Panc1 (cell line): ENCODE measurements at regions not wholly inside any gene's neighbourhood (a gene's known extent, or its start where the extent isn't known, plus 50 kb on each side); places are given as distances from the start of the nearest gene placed in this dataset.

Experiments
- ATAC-seq: fragments of 200-7000 bp; cut with Tn5 transposase; 2 replicates; pipeline ENCODE4 v1.9.1; 2020; ENCODE audit warnings: mild to moderate bottlenecking, moderate library complexity
- BruUV-seq: library from RNA; stranded (reverse); fragments of 400-500 nt; replicated peaks from 2 replicates; lab custom pipeline; 2021; lab: Mats Ljungman, UMichigan
- CTCF ChIA-PET: fragments of 300-600 bp; sonication (Branson Sonifier 250); formaldehyde crosslinking; loops from one replicate; lab custom pipeline; 2022; ENCODE audit warnings: antibody characterized with exemption; lab: Charles Lee
- POLR2A ChIA-PET: fragments of 300-600 bp; sonication (Branson Sonifier 250); formaldehyde crosslinking; loops from one replicate; lab custom pipeline; 2022; ENCODE audit warnings: antibody characterized with exemption; lab: Charles Lee
- DNase-seq: peaks from one replicate; pipeline ENCODE4 v3.0.0-alpha.2; 2010; ENCODE audit warnings: low read depth, low spot score
- H3K27ac ChIP-seq: 2 replicates; pipeline ENCODE4 v1.5.1; 2011; ENCODE audit warnings: mild to moderate bottlenecking, low read length, inconsistent platforms
- H3K27me3 ChIP-seq: fragments of 200-500 bp; sonication (Bioruptor generic); 2 replicates; pipeline ENCODE4 v1.6.0; 2014; ENCODE audit warnings: low read length, inconsistent platforms; ENCODE audit not compliant: control insufficient read depth, insufficient read depth
- H3K36me3 ChIP-seq: fragments of 200-500 bp; sonication (Bioruptor generic); 2 replicates; pipeline ENCODE4 v1.5.1; 2014; ENCODE audit warnings: inconsistent platforms, mild to moderate bottlenecking, low read length, moderate library complexity; ENCODE audit not compliant: control insufficient read depth, insufficient read depth
- H3K4me1 ChIP-seq: 2 replicates; pipeline ENCODE4 v1.5.1; 2011; ENCODE audit warnings: inconsistent platforms, mild to moderate bottlenecking, low read length, moderate library complexity; ENCODE audit not compliant: control insufficient read depth, insufficient read depth
- H3K4me3 ChIP-seq, 2 experiments: 2 replicates each; pipeline ENCODE4 v1.5.1; 2011 to 2012; ENCODE audit warnings: low read depth in 2 of 2, low read length in 2 of 2, mild to moderate bottlenecking in 2 of 2, inconsistent platforms in 1 of 2, moderate library complexity in 1 of 2
- H3K9me3 ChIP-seq: fragments of 200-500 bp; sonication (Bioruptor generic); 2 replicates; pipeline ENCODE4 v1.5.1; 2014; ENCODE audit warnings: low read depth, mild to moderate bottlenecking, inconsistent platforms, low read length, moderate library complexity; ENCODE audit not compliant: control insufficient read depth, insufficient read depth
- POLR2AphosphoS5 ChIP-seq: IDR thresholded peaks from 2 replicates; pipeline ENCODE4 v1.6.1; 2012; ENCODE audit warnings: mild to moderate bottlenecking, low read depth, low read length, moderate library complexity
- REST ChIP-seq, 2 experiments: IDR thresholded peaks; 2 replicates each; pipeline ENCODE4 v1.6.1; 2011 to 2012; ENCODE audit warnings: low read depth in 2 of 2, control low read depth in 1 of 2, low read length in 1 of 2, mild to moderate bottlenecking in 1 of 2, moderate library complexity in 1 of 2; ENCODE audit not compliant: insufficient read depth in 1 of 2
- SIN3A ChIP-seq: IDR thresholded peaks from 2 replicates; pipeline ENCODE4 v1.6.1; 2012; ENCODE audit warnings: low read depth, mild to moderate bottlenecking, low read length, moderate library complexity, borderline replicate concordance; ENCODE audit not compliant: insufficient read depth
- TCF7L2 ChIP-seq: IDR thresholded peaks from 2 replicates; pipeline ENCODE4 v1.6.1; 2011; ENCODE audit warnings: mild to moderate bottlenecking, low read depth, low read length, inconsistent platforms
- in situ Hi-C: cut with HindIII; loops from 2 replicates; pipeline ENCODE4 v1.10.0; 2016; ENCODE audit warnings: low sequenced_read_pairs, low pct_unique_long_range_greater_than_20kb
- intact Hi-C: fragments of 100-400 bp; cut with micrococcal nuclease; formaldehyde crosslinking; loops from one replicate; pipeline ENCODE4 v1.10.0; 2022; ENCODE audit not compliant: unreplicated experiment
- TF ChIP-seq, protein P1 (sequence below): fragments of 450-650 bp; IDR thresholded peaks from 2 replicates; pipeline ENCODE4 v1.5.1; 2017; ENCODE audit warnings: mild to moderate bottlenecking

DNA sequence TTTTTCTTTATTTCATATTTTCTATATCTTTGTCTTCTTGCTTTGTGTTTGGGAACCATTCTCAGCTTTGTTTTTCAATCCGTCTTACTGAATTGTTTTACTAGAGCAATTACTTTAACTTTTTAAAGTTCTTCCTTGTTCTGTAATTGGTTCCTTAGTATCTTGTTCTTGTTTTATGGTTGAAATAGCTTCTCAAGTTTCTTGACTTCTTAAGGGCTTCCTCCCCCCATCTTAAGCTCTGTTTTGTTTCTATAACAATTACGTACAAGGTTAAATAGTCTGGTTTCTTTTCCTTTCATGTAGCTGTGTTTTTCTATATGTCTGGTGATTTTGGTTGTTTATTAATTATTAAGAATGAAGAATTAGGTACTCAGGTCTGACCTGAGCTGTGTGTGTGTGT is 158.0 kb downstream of the SDHAF3 start:
- Histone ChIP-seq H3K36me3 (no peaks in the 10 kb centered on the region), H3K4me1 (no peaks in the 10 kb centered on the region), H3K27ac (no peak overlapping the region), H3K4me3 (no peak overlapping the region), H3K27me3 (no peaks in the 10 kb centered on the region), H3K9me3 (no peaks in the 10 kb centered on the region)
- intact Hi-C loops (no loop called here), in situ Hi-C loops (no loop called here)
- no TSS peak for BruUV-seq
- CTCF ChIA-PET, result no interaction called here
- ATAC-seq (no peak), DNase-seq (no peak)
- TF ChIP-seq SIN3A (no peak), TCF7L2 (no peak), REST (IDR thresholded peaks at IDR 0.05; ENCODE audit: insufficient read depth in 1 of 2, low read depth in 2 of 2, low read length in 1 of 2) (no peak), POLR2AphosphoS5 (no peak)
- TF ChIP-seq, protein P1, sequence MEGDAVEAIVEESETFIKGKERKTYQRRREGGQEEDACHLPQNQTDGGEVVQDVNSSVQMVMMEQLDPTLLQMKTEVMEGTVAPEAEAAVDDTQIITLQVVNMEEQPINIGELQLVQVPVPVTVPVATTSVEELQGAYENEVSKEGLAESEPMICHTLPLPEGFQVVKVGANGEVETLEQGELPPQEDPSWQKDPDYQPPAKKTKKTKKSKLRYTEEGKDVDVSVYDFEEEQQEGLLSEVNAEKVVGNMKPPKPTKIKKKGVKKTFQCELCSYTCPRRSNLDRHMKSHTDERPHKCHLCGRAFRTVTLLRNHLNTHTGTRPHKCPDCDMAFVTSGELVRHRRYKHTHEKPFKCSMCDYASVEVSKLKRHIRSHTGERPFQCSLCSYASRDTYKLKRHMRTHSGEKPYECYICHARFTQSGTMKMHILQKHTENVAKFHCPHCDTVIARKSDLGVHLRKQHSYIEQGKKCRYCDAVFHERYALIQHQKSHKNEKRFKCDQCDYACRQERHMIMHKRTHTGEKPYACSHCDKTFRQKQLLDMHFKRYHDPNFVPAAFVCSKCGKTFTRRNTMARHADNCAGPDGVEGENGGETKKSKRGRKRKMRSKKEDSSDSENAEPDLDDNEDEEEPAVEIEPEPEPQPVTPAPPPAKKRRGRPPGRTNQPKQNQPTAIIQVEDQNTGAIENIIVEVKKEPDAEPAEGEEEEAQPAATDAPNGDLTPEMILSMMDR, result no peak
- POLR2A ChIA-PET, result no interaction called here

DNA sequence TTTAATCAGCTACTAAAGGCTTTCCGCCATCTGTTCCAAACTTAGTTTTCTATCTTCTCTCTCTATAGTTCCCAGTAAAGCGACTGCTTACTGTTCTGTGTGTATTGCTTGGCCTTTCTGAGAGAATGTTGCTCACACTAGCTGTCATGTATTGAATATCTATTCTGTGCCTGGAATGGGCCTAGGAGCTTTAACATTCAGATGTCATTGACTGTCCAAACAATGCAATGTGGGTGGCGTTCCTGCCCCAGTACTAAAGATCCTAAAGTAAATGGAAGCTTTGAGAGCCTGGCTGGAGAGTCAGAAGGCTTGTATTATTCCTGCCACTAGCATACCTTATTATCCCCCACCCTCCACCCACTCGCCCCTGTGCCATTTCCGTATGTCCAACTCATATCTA is 163.5 kb downstream of the SDHAF3 start:
- in situ Hi-C loops, result no loop called here

More for the DNA sequence above, 163.5 kb downstream of the SDHAF3 start:
- no peaks in the 10 kb centered on the region; the same call in 1 of the 2 replicates for H3K36me3 ChIP-seq
- no peak for DNase-seq
- CTCF ChIA-PET, result no interaction called here
- intact Hi-C loops, result no loop called here
- H3K4me3 ChIP-seq, result no peak overlapping the region
- no peak for ATAC-seq
- no peak overlapping the region for H3K27ac ChIP-seq
- H3K4me1 ChIP-seq, result no peaks in the 10 kb centered on the region
- no peak for TF ChIP-seq TCF7L2
- no peak for TF ChIP-seq SIN3A
- no peak for TF ChIP-seq REST (IDR thresholded peaks at IDR 0.05; ENCODE audit: insufficient read depth in 1 of 2, low read depth in 2 of 2, low read length in 1 of 2)
- TF ChIP-seq, protein P1, result no peak
- no peak for TF ChIP-seq POLR2AphosphoS5
- no peaks in the 10 kb centered on the region for H3K27me3 ChIP-seq
- BruUV-seq, result no TSS peak
- H3K9me3 ChIP-seq, result no peaks in the 10 kb centered on the region
- POLR2A ChIA-PET, result no interaction called here
